C1 segment of cervical spinal cord (tissue), 14 donors: ENCODE measurements at regions not wholly inside any gene's neighbourhood (a gene's known extent, or its start where the extent isn't known, plus 50 kb on each side); places are given as distances from the start of the nearest gene placed in this dataset.
"Not testable (repeated sequence)": the region's sequence is repeated elsewhere in the genome, so short reads cannot be mapped to it uniquely, and the experiment has no call there.

Experiments
- DNase-seq, 14 donors: peaks; one replicate each; lab custom pipeline; 2025; lab: John Stamatoyannopoulos, UW

DNA sequence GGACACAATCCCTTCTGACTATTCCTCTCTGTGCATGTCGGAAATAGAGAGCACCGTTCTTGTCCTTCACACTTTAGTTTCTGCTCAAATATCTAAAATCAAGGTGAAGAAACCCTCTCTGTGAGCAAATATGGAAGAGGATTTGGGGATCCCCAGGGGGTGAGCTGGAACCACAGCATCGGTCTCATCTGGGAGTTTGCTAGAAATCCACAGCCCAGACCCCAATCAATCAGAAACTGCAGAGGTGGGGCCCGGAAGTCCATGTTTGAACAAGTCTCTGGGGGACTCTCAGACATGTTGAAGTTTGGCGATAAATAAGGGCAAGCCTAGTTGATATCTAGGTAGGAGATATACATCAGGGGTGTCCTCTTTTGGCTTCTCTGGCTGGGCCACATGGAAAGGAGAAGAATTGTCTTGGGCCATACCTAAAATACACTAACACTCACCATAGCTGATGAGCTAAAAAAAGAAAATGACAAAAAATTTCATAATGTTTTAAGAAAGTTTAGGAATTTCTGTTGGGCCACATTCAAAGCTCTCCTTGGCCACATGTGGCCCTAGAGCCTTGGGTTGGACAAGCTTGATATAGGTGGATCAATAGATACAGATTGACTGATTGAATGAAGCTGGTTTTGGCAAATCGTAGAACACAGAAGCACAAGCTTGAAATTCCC lies 168.0 kb upstream of the FOXF1 start:
- no peak for DNase-seq

DNA sequence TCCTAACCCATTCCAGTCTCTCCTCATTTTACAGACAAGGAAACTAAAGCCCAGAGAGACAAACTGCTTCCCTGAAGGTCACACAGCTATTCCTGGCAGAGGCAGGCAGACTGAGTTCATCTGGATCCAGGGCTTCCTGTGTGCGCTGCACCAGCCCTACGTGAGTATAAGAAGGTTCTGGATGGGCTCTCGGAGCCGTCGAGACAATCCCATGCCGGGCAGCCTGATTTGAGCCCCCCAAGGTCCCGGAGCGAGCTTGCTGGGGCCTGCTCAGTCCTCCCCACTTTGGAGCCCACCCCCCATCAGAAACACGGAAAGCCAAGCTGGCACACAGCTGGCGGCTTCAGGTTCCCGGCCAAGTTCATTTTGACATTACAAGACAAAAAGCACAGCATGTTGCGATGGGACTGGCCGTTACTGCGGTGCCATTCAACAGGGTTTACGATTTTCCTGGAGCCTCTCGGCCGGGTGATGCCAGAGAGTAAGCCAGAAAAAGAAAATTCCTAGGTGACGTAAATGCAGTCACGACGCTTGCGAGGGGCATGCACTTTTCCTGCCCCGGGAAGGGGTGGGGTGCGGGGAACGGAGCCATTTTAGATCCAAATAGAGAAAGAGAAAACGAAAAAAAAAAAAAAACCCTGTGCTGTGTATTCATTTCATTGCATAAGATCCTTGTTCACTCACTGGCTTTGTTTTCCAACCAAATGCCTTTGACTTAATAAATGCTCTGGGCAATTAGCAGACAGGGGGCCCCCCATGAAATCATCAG lies 167.1 kb upstream of the FOXF1 start:
- peak in 2 of 14 donors; percentile 3 to 9 for DNase-seq

DNA sequence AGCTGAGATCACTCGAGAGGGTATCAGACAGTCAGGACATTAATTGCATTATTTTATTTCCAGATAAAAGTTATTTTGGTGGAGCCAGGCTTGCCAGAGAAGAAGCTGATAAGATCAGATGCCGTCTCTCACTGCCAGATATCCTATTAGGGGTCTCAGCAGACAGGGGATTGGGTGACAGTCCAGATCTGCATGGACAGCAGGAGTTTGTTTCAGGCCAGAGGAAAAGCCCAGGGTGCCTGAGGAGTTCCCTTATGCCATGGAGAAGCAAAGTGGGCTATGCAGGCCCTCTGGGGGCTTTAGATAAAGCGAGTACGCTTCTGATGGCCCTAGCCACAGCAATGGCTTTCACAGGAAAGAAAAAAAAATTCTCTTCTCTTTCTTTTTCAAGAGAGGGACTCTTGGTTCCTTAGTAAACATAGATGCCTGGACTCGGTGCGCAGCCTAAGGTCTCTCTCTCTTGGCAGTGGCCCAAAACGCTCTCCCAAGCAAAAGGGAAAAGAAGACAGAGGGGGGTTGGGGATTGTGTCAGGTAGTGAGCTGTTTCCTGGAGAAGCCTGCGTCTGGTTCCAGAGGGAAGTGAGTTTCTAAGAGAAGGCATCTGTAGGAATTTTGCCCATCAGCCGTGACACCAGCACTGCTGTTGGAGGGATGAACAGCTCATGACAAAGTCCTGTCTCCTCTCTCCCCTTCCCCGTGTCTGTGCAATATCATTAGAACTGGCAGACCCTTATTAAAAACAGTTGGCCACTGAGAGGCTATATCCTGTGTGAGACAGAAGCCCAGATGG lies 166.3 kb upstream of the FOXF1 start:
- no peak for DNase-seq

DNA sequence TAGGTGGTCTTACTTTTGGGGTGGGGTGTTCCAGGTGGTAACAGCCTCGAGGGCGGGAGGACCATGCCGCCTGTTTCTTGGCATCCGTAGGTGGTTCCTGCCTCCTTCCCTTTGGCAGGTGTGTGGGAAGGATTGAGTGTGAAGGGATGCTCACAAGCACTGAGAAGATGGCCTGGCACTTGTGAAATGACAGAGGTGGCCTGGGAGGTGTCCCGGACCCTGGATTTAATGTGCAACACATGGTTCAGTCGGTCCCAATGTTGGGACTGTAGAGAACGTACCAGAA lies 165.8 kb upstream of the FOXF1 start:
- DNase-seq, result no peak

DNA sequence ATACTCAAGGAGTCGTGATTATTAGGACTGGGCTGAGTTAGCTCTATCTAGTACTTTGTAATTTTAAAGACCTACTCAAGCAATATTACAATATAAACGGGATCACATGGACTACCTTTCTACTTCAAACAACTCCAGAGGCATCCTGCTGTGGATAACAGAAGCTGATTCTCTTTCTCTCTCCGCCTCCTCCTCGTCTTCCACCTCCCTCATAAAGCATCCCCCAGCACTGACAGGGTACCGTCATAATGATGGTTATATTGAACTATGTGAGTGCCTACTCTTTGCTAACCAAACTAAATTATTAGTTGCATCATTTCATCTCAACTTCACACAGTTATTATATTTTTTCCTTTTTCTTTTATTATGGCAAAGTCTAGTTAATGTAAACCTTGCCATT lies 165.4 kb upstream of the FOXF1 start:
- DNase-seq, result no peak

DNA sequence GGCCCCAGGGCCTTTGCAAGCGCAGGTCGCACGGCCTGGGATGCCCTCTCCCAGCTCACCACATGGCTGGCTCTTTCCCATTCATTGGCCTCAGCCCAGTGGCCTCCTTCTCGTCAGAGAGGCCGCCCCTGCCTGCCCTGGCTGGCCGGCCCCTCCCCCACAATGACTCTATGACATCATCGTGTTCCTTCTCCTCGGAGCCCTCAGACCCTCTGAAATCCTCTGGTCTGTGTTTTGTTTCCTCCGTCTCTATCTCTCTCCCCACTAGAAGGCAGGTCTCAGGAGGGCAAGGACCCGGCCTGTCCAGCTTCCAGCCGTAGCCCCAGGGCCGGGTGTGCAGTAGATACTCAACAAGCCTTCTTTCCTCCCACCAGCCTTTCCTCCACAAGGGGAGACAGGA lies 164.8 kb upstream of the FOXF1 start:
- no peak for DNase-seq

DNA sequence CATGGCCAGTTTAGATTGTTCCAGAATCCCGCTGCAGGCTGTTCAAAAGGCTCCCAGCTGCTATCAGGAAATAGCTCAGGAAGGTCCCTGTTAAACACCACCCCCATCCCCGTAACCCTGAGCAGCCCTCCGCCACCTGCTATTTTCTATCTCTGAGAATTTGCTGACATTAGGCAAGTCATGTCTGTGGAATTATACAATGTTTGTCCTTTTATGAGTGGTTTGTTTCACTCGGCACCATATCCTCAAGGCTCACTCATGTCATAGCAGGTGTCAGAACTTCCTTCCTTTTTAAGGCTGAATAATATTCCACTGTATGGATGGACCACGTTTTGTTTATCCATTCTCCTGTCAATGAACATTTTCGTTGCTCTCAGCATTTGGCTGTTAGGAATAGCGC lies 164.3 kb upstream of the FOXF1 start:
- no peak for DNase-seq

DNA sequence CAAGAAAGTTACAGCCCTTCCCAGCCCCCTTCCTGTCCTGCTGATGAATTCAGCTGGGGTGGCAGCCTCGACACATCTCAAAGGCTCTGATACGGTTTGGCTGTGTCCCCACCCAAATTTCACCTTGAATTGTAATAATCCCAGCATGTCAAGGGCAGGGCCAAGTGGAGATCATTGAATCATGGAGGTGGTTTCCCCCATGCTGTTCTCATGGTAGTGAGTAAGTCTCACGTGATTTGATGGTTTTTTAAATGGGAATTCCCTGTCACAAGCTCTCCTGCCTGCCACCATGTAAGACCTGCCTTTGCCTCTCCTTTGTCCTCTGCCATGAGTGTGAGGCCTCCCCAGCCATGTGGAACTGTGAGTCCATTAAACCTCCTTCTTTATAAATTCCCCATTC lies 163.2 kb upstream of the FOXF1 start:
- no peak for DNase-seq

DNA sequence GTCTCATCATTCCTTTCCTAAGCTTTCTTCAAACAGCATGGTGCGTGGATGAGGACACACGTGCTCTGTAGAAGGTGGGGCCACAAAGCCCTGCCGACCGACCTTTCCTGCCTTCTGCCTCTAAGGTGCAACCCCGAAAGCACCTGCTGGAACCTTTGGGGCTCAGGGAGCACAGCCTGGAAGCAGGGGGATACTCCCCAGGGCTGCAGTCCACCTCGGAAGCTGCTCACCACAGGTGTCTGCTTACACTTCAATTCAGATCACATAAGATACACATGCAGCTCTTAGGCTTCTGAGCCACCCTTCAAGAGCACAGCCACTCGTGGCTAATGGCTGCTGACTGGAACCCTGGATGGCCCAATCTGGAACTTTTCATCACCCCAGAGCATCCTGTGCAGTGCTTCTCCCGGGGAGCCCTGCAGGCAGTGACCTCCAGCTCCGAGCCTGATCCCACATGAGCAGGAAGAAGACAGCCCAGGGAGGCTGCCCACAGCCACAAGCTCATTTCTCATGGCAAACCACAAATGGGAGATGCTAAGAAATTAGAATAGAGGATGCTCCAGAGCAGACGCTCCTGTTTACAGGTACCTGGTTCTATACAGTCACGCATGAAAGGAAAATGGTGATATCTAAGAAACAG lies 162.3 kb upstream of the FOXF1 start:
- DNase-seq, result no peak

DNA sequence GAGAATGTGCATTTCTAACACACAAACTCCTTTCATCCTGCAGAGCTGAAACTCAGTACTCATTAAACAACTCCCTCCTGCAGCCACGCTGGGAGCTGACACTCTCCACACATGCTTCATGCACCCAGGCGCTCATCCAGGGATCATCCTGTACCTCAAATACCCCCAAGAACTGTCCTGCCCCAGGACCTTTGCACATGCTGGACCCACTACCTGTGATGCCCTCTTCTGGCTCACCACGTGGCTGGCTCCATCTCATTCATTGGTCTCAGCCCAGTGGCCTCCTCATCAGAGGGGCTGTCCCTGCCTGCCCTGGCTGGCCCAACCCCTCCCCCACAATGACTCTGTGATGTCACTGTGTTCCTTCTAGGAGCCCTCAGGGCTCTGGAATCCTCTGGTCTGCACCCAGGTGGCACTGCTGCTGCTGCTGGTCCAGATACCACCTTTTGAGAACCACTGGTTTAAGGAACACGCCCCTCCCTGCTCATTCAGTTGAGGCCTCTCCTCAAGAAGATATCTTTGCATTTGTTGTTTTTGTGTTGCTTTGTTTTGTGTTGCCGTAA lies 160.9 kb upstream of the FOXF1 start:
- no peak for DNase-seq

DNA sequence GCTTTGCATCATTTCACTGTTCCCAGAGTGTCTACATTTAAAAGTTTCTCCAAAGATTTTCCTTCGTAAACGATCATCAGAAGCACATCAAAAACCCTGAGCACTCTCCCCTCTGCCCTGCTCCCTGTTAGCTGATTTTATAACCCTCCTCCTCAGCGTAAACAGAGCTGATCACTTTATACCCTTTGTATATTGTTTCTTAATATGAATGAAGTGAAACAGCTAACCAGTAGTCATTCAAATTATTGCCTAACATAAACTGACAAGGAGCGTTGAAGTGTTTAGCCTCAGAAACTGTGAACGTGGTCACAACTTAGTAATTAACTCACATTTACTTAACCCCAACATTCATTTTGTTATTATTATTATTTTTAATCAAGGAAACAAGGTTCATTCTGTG lies 160.0 kb upstream of the FOXF1 start:
- no peak for DNase-seq

DNA sequence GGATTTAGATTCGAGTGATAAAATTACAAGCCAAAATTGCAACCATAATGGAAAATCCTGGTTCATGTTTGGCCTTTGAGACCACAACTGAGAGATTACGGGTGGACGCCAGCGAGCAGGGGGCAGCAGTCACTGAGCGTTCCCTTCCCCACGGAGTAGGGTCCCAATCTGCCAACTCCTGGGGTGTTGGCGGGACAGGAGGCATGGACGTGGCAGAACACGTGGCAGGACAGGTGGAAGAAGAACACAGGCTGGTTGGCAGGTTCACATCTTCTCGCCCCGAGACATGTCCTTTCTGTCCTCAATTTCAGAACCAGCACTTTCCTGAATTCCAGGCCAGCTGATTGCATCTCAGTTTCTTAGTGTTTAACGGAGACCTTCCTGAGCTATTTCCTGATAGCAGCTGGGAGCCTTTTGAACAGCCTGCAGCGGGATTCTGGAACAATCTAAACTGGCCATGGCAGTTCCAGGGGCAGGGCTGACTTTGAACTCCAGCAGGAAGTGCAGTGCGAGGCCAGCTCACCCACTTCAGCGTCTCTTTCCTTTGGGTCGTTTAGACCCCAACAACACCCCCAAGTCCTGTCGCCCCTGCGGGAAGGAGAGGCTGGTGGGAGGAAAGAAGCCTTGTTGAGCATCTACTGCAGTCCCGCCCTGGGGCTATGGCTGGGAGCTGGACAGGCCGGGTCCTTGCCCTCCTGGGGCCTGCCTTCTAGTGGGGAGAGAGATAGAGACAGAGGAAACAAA lies 159.1 kb upstream of the FOXF1 start:
- no peak for DNase-seq

DNA sequence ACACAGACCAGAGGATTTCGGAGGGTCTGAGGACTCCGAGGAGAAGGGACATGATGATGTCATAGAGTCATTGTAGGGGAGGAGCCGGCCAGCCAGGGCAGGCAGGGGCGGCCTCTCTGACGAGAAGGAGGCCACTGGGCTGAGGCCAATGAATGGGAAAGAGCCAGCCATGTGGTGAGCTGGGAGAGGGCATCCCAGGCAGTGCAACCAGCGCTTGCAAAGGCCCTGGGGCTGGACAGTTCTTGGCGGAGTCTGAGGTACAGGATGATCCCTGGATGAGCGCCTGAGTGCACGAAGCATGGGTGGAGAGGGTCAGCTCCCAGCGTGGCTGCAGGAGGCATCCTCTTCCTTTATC lies 158.6 kb upstream of the FOXF1 start:
- not testable (repeated sequence) for DNase-seq

DNA sequence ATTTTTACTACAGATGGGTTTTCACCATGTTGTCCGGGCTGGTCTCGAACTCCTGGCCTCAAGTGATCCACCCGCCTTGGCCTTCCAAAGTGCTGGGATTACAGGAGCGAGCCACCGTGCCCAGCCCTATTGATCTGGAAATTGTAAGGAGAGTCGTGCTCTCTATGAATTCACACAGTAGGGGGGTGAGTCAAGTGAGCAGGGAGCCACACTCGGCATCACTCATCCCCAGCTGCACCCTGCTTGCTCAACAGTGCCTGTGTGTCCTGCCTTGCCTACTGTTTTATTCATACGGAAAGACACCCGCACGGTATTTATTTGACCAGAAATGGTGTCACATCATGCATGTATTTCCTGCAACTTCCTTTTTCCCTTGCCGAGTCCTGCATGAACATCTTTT lies 157.2 kb upstream of the FOXF1 start:
- DNase-seq, result no peak

DNA sequence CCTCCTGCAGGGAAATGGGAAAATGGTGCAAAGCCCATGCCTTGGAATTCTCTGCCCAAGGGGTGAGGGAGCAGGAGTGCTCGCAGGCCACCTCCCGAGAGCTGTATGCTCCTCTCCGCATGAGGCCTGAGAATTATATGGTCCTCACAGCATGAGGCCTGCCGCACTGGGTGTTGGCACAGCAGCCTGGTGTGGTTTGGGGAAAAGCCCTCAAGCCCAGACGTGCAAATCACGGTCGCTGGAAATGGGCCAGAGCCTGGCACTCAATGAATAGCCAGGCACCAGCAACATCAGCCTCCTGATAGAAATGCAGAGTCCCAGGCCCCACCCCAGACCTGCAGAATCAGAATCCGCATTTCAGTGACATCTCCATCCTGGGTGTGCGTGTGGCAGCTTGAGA lies 156.4 kb upstream of the FOXF1 start:
- no peak for DNase-seq

DNA sequence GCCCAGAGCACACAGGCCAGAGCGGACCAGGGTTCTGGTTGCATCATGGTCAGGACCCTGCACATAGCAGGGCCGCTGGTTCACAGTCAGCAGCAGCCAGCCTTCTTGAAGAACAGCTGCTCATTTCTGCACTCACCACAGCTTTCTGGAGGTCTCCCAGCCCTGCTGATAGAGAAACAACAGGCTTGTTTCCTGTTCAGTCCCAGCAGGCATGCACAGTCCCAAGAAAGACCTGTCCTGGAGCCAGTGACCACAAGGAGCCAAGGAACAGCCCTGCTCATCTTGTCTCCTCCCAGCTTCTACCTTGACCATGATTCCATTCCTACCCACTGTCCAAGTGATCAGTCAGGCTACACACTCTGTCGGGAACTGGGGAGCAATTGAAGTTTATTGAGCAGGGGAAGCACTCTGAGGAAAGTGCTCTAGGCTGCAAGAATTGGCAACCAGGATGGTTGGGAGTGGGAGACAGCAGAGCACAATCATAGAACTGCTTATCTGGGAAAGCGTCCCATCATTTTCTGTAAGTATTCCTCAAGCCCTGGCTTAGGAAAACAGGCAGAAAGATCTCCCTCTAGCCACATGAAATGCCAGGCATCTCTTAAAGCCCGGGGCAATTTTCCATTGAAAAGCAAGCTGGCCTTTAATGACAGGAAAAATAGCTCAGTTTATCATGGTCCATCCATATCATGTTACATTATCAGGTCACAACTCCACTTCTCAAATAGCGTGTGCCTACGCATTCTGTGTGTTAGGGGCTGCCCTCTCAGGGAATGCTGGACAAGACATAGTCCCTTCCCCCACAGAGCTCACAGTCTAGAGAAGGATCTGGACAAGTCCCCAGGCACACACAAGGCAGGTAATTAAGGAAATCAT lies 155.4 kb upstream of the FOXF1 start:
- no peak for DNase-seq

DNA sequence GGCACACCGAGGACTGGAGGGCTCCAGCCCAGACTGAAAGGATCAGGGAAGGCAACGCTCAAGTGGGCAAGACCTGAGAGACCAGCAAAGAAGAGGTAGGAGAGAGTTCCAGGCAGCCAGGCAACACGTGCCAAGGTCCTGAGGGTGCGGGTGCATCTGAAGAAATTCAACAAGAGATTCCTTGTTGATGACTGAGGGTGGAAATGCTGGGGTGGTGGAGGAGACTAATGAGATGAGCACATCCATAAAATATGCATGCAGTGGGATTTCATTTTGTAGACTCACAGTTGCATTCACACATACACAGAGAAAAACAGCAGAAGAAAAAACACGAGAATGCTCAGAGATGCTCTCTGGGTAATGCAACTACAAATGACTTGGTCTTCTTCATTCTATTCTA lies 154.8 kb upstream of the FOXF1 start:
- DNase-seq, result no peak

DNA sequence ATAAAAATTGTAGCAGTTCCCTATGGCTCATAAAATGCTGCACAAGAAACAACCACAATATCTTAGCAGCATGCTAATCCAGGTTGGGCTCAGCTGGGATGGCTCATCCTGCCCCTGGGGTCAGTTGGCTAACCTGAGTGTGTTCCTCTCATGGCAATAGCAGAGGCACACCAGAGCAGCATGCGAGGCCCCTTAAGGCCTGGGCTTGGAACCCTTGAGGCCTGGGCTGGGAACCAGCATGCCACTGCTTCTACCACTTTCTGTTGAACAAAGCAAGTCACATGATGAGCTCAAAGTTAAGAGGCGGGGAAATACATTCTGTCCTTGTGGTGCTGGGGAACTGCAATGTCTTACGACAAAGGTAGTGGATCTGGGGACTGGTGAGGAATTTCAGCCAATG lies 154.4 kb upstream of the FOXF1 start:
- no peak for DNase-seq

DNA sequence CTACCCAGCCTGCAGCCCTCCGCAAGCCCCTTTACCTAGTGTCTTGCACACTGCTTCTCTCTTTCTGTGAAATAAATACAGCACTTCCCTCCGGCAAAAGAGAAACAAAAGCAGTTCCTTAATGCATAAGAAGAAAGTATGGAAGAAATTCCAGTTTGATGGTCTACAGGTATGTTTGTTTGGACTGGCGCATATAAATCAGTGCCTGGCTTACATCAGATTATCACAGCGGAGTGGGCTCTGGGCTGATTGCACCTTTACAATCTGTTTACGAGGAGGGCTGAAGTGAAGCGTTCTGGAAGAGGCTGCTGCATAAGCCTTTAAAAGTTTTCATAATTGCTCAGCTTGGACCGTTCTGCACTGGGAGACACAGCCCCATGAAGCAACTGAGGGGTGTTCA lies 153.5 kb upstream of the FOXF1 start:
- no peak for DNase-seq

DNA sequence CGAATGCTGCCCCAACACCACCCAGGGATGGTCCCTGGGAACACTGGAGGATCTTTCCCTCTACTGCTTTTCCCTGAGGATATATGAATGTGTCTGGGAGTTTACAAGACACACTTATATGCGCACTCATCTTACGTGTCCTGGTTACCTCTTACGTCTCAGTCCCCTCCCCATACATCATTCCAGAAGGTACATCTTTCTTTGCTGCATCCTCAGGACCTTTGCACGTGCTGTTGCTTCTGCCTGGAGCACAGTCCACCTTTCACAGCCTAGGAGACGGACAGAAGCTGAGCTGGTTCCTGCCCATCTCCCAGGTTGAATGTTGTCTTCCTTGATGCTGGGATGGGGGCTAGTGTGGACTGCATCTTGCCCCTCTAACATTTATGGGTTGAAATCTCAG lies 153.0 kb upstream of the FOXF1 start:
- no peak for DNase-seq

DNA sequence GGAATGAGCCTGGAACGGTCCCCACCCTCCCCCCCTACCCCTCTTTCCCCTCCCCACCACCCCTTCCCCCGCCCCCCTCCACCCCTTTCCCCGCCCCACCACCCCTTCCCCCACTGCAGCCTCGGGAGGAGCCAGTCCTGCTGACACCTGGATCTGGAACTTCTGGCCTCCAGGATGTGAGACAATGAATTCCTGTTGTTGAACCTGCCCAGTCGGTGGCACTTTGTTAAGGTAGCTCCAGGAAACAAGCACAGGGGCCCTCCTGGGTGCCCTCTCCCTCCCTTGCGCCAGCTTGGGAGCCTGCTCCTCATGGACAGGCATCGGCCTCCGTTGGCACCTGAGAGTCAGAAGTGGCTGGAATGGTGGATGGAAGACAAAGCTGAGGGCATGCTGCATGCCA lies 152.4 kb upstream of the FOXF1 start:
- DNase-seq, result no peak
